ENCODE measurements at regions not wholly inside any gene's neighbourhood (a gene's known extent, or its start where the extent isn't known, plus 50 kb on each side); places are given as distances from the start of the nearest gene placed in this dataset.

GRCh38 chr10:1854271-1854670, 116.9 kb upstream of the ADARB2 start:
- TF ChIP-seq POLR2A (IDR thresholded peaks at IDR 0.05) = no peak
- no peak for TF ChIP-seq POLR2AphosphoS5 (IDR thresholded peaks at IDR 0.05)
- no peak for TF ChIP-seq CTCF (IDR thresholded peaks at IDR 0.05 in 8 of 11, conservative IDR thresholded peaks at IDR 0.05 in 3 of 11)
- Histone ChIP-seq H3K9me3 (peaks cover 0 to 18% (median 7%) of the 10 kb centered on the region in 8 donors), H3K4me3 (no peak overlapping the region), H3K27me3 (replicated peaks in 1 of 7) (no peaks in the 10 kb centered on the region), H3K4me1 (no peaks in the 10 kb centered on the region), H3K27ac (no peak overlapping the region), H3K36me3 (no peaks in the 10 kb centered on the region)
- intact Hi-C loops (cut with DNase I; ENCODE audit: low total_unique reads) = no loop called here
- no peak for DNase-seq
- 79 to 89% (median 84%) methylated on average over 7 of the region's 7 CpGs for WGBS, 5 donors

- H3K27ac ChIP-seq = no peak overlapping the region
- intact Hi-C loops (cut with DNase I; ENCODE audit: low total_unique reads) = no loop called here
- no peaks in the 10 kb centered on the region for H3K4me1 ChIP-seq
- peaks cover 0 to 18% (median 7%) of the 10 kb centered on the region in 8 donors for H3K9me3 ChIP-seq
- no peaks in the 10 kb centered on the region for H3K27me3 ChIP-seq (replicated peaks in 1 of 7)
- no peak for TF ChIP-seq POLR2AphosphoS5 (IDR thresholded peaks at IDR 0.05)
- no peak for TF ChIP-seq POLR2A (IDR thresholded peaks at IDR 0.05)
- no peak for TF ChIP-seq CTCF (IDR thresholded peaks at IDR 0.05 in 8 of 11, conservative IDR thresholded peaks at IDR 0.05 in 3 of 11)
- H3K36me3 ChIP-seq = no peaks in the 10 kb centered on the region
- DNase-seq = no peak
- 92 to 95% (median 93%) methylated on average over 12 of the region's 12 CpGs for WGBS, 5 donors
- H3K4me3 ChIP-seq = no peak overlapping the region
These were observed 116.5 kb upstream of the ADARB2 start for GRCh38 chr10:1853801-1854200.

- DNase-seq = no peak
- intact Hi-C loops (cut with DNase I; ENCODE audit: low total_unique reads) = no loop called here
These were observed 115.5 kb upstream of the ADARB2 start for GRCh38 chr10:1852841-1853240.

GRCh38 chr10:1851762-1852161, 114.4 kb upstream of the ADARB2 start:
- no peak for DNase-seq
- no peaks in the 10 kb centered on the region for H3K4me1 ChIP-seq
- no peak for TF ChIP-seq POLR2AphosphoS5 (IDR thresholded peaks at IDR 0.05)
- no peak for TF ChIP-seq POLR2A (IDR thresholded peaks at IDR 0.05)
- no peak for TF ChIP-seq CTCF (IDR thresholded peaks at IDR 0.05 in 8 of 11, conservative IDR thresholded peaks at IDR 0.05 in 3 of 11)
- H3K4me3 ChIP-seq = no peak overlapping the region
- no peak overlapping the region for H3K27ac ChIP-seq
- intact Hi-C loops (cut with DNase I; ENCODE audit: low total_unique reads) = no loop called here
- H3K36me3 ChIP-seq = no peaks in the 10 kb centered on the region
- no peaks in the 10 kb centered on the region for H3K27me3 ChIP-seq (replicated peaks in 1 of 7)
- H3K9me3 ChIP-seq = peaks cover 0 to 18% (median 7%) of the 10 kb centered on the region in 8 donors
- WGBS, 5 donors = 82 to 93% (median 86%) methylated on average over 8 of the region's 8 CpGs

More at GRCh38 chr10:1852841-1853240, 115.5 kb upstream of the ADARB2 start:
- Histone ChIP-seq H3K9me3 (peaks cover 0 to 18% (median 7%) of the 10 kb centered on the region in 8 donors), H3K27me3 (replicated peaks in 1 of 7) (no peaks in the 10 kb centered on the region), H3K36me3 (no peaks in the 10 kb centered on the region), H3K4me3 (no peak overlapping the region), H3K4me1 (no peaks in the 10 kb centered on the region), H3K27ac (no peak overlapping the region)
- 89 to 93% (median 92%) methylated on average over 6 of the region's 6 CpGs for WGBS, 5 donors
- TF ChIP-seq POLR2AphosphoS5 (IDR thresholded peaks at IDR 0.05) = no peak
- TF ChIP-seq POLR2A (IDR thresholded peaks at IDR 0.05) = no peak
- TF ChIP-seq CTCF (IDR thresholded peaks at IDR 0.05 in 8 of 11, conservative IDR thresholded peaks at IDR 0.05 in 3 of 11) = no peak

All from spleen (tissue), 11 donors.